Thyroid gland (tissue), 4 donors: ENCODE measurements at regions not wholly inside any gene's neighbourhood (a gene's known extent, or its start where the extent isn't known, plus 50 kb on each side); places are given as distances from the start of the nearest gene placed in this dataset.

Source experiments
- CTCF ChIP-seq, 6 experiments: fragments of 200-600 bp in 3 of 6; fragments of 450-650 bp in 3 of 6; sonication (generic) in 3 of 6; IDR thresholded peaks; one replicate each; pipeline ENCODE4 v1.5.1; 2016 to 2019; ENCODE audit warnings: antibody characterized with exemption in 6 of 6, mild to moderate bottlenecking in 2 of 6, inconsistent platforms in 1 of 6, moderate library complexity in 1 of 6
- POLR2A ChIP-seq, 2 donors: fragments of 450-650 bp; IDR thresholded peaks; one replicate each; pipeline ENCODE4 v1.6.1; 2017; ENCODE audit warnings: antibody characterized with exemption in 2 of 2, mild to moderate bottlenecking in 2 of 2, moderate library complexity in 1 of 2

- TF ChIP-seq CTCF (IDR thresholded peaks at IDR 0.05) (no peak), POLR2A (IDR thresholded peaks at IDR 0.05) (no peak)
These were observed 171.2 kb upstream of the RPL34 start for GRCh38 chr4:108449129-108449528.
